ENCODE measurements at regions not wholly inside any gene's neighbourhood (a gene's known extent, or its start where the extent isn't known, plus 50 kb on each side); places are given as distances from the start of the nearest gene placed in this dataset.
"Not testable (repeated sequence)": the region's sequence is repeated elsewhere in the genome, so short reads cannot be mapped to it uniquely, and the experiment has no call there.

DNA sequence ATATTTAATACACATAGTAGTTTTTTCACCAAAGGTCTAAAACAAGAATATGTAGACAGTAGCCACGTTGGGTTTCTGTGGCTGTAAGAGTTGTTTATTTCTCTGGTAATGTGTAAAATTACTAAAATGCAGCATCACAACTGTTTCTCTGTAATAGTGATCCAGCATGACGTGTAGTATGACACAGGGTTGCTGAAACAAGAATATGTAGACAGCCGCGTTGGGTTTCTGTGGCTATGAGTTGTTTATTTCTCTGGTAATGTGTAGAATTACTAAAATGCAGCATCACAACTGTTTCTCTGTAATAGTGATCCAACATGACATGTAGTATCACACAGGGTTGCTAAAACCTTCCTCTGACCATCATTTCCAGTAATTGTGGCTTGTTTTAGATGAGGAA is 153.6 kb upstream of the ZNF717 start:
- Histone ChIP-seq H3K4me3 (no peak overlapping the region), H3K9me3 (no peaks in the 10 kb centered on the region), H3K27me3 (no peaks in the 10 kb centered on the region), H3K27ac (no peak overlapping the region), H3K36me3 (no peaks in the 10 kb centered on the region), H3K4me1 (no peaks in the 10 kb centered on the region)
- TF ChIP-seq, protein P1, sequence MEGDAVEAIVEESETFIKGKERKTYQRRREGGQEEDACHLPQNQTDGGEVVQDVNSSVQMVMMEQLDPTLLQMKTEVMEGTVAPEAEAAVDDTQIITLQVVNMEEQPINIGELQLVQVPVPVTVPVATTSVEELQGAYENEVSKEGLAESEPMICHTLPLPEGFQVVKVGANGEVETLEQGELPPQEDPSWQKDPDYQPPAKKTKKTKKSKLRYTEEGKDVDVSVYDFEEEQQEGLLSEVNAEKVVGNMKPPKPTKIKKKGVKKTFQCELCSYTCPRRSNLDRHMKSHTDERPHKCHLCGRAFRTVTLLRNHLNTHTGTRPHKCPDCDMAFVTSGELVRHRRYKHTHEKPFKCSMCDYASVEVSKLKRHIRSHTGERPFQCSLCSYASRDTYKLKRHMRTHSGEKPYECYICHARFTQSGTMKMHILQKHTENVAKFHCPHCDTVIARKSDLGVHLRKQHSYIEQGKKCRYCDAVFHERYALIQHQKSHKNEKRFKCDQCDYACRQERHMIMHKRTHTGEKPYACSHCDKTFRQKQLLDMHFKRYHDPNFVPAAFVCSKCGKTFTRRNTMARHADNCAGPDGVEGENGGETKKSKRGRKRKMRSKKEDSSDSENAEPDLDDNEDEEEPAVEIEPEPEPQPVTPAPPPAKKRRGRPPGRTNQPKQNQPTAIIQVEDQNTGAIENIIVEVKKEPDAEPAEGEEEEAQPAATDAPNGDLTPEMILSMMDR (IDR thresholded peaks at IDR 0.05 in 4 of 5, conservative IDR thresholded peaks at IDR 0.05 in 1 of 5) = no peak
- ATAC-seq = no peak
- no peak for DNase-seq
- intact Hi-C loops (cut with DNase I; ENCODE audit: low total_unique reads) = no loop called here
- in situ Hi-C loops (cut with MboI; ENCODE audit: low sequenced_read_pairs in 4 of 4) = no loop called here

- Histone ChIP-seq H3K27ac (no peak overlapping the region), H3K27me3 (no peaks in the 10 kb centered on the region), H3K4me1 (no peaks in the 10 kb centered on the region), H3K9me3 (no peaks in the 10 kb centered on the region), H3K4me3 (no peak overlapping the region), H3K36me3 (no peaks in the 10 kb centered on the region)
- TF ChIP-seq, protein P1 (IDR thresholded peaks at IDR 0.05 in 4 of 5, conservative IDR thresholded peaks at IDR 0.05 in 1 of 5) = no peak
- no peak for TF ChIP-seq POLR2A (IDR thresholded peaks at IDR 0.05)
- no peak for DNase-seq
- intact Hi-C loops (cut with DNase I; ENCODE audit: low total_unique reads) (no loop called here), in situ Hi-C loops (cut with MboI; ENCODE audit: low sequenced_read_pairs in 4 of 4) (no loop called here)
- no peak for ATAC-seq
Observed at GRCh38 chr3:75951941-75952340, 166.6 kb upstream of the ZNF717 start.

DNA sequence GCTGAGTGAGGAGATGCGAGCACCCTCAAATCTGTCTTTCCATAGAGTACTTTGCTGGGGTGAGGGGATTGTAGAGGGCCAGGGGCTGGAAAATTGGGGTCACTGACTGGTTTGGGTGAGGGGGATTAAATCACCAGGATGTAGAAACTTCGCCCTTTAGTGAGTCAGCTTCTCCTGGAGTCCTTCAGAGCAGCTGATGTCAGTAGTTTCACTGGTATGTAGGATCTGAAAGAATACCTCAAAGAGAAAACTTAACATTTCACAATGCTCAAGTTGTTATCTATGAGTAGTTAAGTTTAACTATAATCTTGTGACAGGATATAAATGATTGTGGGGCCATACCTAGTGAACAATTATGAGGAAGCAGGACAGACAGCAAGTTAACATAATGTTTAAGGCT is 174.7 kb upstream of the ZNF717 start:
- ATAC-seq, DNase-seq: not testable (repeated sequence)

DNA sequence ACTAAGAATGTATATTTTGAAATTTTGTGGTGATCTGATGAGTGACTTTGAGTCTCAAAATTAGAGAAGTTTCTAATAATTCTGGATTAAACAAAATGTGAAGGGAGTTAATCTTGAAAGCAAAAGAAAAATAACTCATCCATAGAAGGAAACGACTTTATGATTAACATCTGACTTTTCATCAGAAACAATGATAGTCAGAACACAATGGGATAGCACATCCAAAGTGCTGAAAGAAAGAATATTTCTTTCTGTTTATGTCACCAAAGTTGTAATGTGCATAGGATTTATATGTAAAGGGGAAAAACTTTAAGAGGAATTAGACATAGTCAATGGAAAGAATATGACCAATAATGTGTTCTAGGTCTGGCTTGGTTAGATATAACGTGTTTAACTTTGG is 176.7 kb upstream of the ZNF717 start:
- H3K36me3 ChIP-seq; H3K9me3 ChIP-seq; H3K4me3 ChIP-seq; H3K4me1 ChIP-seq; H3K27ac ChIP-seq; H3K27me3 ChIP-seq; intact Hi-C loops (cut with DNase I; ENCODE audit: low total_unique reads); ATAC-seq; in situ Hi-C loops (cut with MboI; ENCODE audit: low sequenced_read_pairs in 4 of 4); DNase-seq: not testable (repeated sequence)

More for the DNA sequence above, 174.7 kb upstream of the ZNF717 start:
- H3K27ac ChIP-seq; H3K4me1 ChIP-seq; in situ Hi-C loops (cut with MboI; ENCODE audit: low sequenced_read_pairs in 4 of 4); H3K9me3 ChIP-seq; H3K27me3 ChIP-seq; intact Hi-C loops (cut with DNase I; ENCODE audit: low total_unique reads); H3K36me3 ChIP-seq; H3K4me3 ChIP-seq: not testable (repeated sequence)

- ATAC-seq (no peak), DNase-seq (no peak)
- intact Hi-C loops (cut with DNase I; ENCODE audit: low total_unique reads) = no loop called here
- no peaks in the 10 kb centered on the region for H3K4me1 ChIP-seq
- H3K27ac ChIP-seq = no peak overlapping the region
- H3K27me3 ChIP-seq = no peaks in the 10 kb centered on the region
- H3K36me3 ChIP-seq = no peaks in the 10 kb centered on the region
- TF ChIP-seq, protein P1 (IDR thresholded peaks at IDR 0.05 in 4 of 5, conservative IDR thresholded peaks at IDR 0.05 in 1 of 5) = no peak
- TF ChIP-seq POLR2A (IDR thresholded peaks at IDR 0.05) = no peak
- no peaks in the 10 kb centered on the region for H3K9me3 ChIP-seq
- in situ Hi-C loops (cut with MboI; ENCODE audit: low sequenced_read_pairs in 4 of 4) = no loop called here
- no peak overlapping the region for H3K4me3 ChIP-seq
Observed at GRCh38 chr3:75967071-75967470, 181.7 kb upstream of the ZNF717 start.

DNA sequence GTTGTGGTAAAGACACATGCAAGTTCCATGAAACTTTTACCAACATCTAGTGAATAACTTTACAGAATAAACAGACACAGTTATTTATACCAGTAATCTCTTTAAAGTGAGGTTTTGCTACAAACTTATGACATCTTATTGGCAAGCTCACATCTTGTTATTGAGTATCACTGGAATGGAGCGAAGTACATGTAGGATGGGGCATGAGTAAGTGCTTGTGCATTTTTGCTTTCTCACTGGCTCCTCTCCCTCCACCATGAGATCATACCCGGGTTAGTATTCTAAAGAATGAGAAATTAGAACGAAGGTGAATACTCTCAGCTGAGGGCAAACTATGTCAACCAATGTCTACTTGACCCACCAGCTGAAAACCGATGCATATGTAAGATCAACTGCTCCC is 193.3 kb upstream of the ZNF717 start:
- DNase-seq = no peak
- Histone ChIP-seq H3K27me3 (no peaks in the 10 kb centered on the region), H3K36me3 (no peaks in the 10 kb centered on the region), H3K4me1 (no peaks in the 10 kb centered on the region), H3K9me3 (no peaks in the 10 kb centered on the region), H3K27ac (no peak overlapping the region), H3K4me3 (no peak overlapping the region)
- intact Hi-C loops (cut with DNase I; ENCODE audit: low total_unique reads) = no loop called here
- TF ChIP-seq POLR2A (IDR thresholded peaks at IDR 0.05) = no peak
- TF ChIP-seq, protein P1 (IDR thresholded peaks at IDR 0.05 in 4 of 5, conservative IDR thresholded peaks at IDR 0.05 in 1 of 5) = no peak
- in situ Hi-C loops (cut with MboI; ENCODE audit: low sequenced_read_pairs in 4 of 4) = no loop called here
- ATAC-seq = no peak
